NOMO-1 (cell line): ENCODE measurements at regions not wholly inside any gene's neighbourhood (a gene's known extent, or its start where the extent isn't known, plus 50 kb on each side); places are given as distances from the start of the nearest gene placed in this dataset.

Experiments used
- DNase-seq, 2 experiments: peaks; one replicate each; lab custom pipeline; 2025; ENCODE audit not compliant: unreplicated experiment in 2 of 2; lab: John Stamatoyannopoulos, UW

DNA sequence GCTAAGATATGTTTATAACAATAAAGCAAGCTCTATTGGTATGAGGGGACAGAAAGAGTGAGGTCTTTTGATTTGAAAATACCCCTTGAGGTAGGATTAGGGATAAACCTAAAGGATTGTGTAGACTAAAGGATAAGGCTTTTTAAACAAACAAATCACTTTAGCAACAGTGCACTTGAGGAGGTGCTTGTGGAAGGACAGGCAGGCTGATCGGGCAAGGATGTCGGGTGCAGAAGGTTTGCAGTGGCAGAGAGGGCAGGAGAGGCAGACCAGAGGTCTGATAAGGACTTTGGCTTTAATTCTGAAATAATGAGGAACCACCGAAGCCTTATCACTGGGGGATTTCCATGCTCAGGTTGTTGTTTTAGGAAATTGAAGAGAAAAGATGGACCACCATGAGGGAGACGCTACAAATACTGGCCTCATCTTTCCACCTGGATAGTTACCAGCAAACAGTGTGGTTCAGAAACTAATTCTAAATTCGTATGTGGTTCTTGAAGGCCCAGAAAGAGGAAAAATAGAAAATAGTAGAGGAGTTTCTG is 119.5 kb upstream of the KLF6 start:
- DNase-seq = no peak

DNA sequence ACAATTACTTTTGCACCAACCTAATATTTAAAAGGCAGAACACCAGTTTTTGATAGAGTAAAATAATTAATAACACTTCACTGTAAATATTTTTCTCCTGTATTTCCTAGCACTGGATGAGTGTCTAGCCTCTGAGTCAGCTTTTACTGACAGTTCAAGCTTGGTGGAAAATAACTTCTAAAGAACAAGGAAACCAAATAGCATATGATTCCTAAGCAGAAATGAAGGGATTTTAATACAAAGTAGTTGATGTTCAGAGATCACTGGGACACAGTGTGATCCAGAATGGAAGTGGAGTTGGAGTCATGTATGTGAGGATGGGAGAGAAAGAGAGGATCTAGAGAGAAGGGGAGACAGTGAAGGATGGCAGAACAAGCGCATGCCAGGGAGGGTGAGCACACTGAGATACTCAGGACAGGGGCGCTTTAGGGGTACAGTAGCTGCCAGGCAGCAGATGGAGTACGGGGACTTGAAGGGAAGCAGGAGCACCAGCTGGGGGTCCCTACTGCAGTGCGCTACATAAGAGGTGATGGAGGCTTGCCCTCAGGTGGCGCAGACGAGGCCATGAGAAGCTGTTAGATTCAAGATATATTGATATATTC is 117.9 kb upstream of the KLF6 start:
- no peak for DNase-seq

DNA sequence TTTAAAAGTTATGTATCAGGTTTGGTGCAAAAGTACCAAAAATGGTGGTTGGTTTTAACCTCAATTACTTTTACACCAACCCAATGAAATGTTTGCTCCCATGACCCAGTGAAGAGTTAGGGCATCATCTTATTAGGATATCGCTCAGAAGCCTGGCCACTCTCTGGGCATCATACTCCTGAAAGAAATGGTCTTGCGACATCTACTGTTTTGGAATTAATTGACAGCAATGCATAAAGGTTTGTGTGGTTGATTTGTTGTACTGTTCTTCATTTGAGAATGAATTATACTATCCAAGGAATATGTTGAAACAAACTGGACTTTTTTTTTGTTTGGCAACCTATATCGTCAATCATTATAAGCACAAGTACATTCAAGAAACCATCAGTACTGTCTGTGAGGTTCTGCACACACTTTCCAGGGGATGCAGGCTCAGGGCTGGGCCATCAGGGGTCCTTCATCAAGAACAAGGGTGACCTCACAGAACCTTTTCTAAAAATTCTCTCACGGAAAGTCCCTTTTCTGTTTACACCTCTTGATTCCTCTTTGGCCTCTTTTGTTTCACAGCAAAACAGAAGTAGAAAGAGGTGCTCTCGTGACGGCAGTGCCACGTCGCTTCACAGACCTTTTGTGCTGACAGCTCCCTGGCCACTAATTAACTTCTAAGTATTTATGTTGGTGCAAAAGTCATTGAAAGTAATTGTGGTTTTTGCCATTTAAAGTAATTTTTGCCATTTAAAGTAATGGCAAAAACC is 117.2 kb upstream of the KLF6 start:
- peak in 1 of 2 experiments; percentile 34 for DNase-seq

DNA sequence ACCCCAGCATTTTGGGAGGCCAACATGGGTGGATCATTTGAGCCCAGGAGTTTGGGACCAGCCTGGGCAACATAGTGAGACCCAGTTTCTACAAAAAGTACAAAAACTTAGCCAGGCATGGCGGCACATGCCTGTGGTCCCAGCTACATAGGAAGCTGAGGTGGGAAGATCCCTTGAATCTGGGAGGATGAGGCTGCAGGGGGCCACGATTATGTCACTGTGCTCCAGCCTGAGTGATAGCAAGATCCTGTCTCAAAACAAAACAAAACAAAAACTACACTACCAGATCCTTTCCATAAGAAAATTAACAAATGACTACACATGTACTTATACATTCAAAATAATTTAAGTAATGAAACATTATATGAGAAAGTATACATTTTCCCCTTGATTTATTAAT is 116.4 kb upstream of the KLF6 start:
- no peak for DNase-seq

DNA sequence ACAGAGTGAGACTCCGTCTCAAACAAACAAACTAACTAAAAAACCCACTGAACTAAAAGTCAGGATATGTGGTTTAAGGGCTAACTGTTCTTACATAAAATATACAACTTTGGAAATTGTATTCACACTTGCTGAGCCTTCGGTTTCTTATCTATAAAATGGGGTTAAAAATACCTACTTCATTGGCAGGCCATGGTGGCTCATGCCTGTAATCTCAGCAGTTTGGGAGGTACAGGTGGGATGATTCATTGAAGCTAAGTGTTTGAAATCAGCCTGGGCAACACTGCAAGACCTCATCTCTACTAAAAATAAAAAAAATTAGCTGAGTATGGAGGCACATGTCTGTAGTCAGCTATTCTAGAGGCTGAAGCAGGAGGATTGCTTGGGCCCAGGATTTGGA is 115.4 kb upstream of the KLF6 start:
- no peak for DNase-seq

DNA sequence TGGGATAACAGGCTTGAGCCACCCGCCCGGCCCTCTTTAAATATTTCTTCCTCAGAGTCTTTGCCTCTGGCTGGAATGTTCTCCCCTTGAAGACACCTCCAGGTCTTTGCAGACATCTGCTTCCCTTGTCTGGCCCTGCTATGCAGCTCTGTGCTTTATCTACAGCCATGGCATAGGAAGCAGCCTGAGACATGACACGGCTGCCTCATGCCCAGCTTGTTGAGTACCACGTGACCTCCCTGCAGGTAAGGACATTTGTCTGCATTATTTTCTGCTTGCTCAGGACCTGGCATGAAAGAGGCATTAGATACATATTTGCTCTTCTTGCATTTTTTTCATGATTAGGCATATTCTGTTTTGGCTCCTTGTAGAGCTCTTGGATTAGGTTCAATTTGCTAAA is 113.8 kb upstream of the KLF6 start:
- no peak for DNase-seq

DNA sequence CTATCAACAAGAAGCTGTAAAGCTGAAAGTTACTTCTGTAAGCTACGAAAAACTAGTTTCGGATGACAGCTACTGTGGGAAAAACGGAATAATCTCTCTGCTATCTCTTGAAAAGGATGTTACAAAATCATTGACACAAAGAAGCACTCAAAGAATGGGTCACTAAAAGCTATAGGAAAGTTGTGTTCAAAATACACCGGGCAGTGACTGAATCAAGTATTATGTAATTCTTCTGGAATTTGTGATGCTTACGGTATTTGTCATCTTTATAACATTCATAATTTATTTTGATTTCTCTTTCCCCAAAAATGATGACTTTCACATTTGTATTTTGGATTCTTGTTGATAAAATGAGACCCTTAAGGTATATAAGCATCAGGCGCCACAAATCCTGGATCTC is 112.1 kb upstream of the KLF6 start:
- peak in 1 of 2 experiments; percentile 13 for DNase-seq

DNA sequence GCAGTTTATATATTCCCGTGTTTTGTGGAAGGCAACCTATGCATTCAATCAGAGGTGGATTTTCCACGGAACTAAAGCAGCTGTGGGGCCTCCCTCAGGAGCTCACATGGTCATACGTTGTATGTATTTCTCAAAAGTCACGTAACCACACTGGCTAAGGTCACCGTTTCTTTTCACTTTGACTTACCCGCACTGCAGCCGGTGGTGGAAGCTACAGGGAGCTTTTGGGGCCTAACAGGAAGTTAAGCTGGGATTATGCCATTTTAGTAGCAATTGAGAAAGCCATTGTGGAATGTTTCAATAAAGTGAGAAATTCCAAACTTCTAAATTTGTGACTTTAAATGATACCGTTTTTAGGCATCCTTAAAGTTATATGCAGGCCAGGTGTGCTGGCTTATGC is 111.2 kb upstream of the KLF6 start:
- peak; percentile 12 to 24 for DNase-seq

DNA sequence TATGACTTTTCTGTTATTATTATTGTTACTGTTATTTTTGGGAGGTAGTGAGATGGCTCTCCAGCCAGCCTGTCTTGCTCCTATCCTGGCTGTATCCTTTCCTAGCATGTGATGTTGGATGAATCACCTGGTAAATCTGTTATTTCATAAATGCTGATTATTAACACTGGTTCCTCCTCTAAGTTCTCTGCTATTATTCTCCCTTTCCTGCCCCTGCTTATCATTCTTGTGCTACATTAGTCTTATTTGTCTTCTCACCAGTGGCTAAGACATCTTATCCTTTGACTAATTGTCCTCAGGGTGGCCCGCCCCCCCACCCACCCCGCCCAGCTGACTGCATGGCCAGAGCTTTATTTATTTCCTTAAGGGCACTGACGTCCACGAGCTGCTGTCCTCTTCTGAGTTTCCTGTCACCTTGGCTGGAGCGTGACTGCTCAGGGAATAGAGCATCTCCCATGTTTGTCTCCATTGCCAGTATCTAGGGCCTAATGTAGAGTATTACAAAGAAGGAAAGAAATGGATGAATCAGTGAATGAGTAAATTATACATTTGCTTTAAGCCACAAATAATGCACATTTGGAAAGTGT is 110.1 kb upstream of the KLF6 start:
- DNase-seq = no peak

DNA sequence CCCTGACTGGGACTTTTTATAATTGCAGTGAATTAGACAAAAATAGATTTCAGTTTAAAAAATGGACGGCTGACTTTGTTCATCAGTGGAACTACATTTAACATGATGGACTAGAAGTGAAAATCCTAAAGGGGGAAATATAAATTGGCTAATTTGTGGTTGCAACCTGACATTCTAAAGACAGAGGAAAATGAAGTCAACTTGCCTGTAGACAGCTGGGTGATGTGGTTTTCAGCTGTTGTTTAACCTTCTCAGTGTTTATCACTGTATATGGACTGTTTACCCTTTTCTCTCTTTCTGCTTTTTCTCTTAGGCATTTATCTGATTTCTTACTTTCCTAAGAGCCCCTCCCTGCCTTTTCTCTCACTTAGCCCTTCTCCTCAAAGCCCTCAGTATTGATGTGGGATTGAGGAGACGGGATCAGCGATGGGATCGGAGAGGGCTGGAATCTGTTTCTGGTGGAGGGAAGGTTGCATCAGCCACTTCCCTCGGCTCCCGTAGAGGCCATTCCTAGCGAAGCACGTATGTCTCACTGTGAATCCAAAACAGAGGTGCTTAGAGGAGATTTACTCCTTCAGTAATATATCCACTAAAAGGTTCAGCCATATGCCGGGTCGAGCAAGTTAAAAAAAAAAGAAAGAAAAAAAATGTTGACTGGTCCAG is 109.0 kb upstream of the KLF6 start:
- DNase-seq = peak; percentile 42 to 74

DNA sequence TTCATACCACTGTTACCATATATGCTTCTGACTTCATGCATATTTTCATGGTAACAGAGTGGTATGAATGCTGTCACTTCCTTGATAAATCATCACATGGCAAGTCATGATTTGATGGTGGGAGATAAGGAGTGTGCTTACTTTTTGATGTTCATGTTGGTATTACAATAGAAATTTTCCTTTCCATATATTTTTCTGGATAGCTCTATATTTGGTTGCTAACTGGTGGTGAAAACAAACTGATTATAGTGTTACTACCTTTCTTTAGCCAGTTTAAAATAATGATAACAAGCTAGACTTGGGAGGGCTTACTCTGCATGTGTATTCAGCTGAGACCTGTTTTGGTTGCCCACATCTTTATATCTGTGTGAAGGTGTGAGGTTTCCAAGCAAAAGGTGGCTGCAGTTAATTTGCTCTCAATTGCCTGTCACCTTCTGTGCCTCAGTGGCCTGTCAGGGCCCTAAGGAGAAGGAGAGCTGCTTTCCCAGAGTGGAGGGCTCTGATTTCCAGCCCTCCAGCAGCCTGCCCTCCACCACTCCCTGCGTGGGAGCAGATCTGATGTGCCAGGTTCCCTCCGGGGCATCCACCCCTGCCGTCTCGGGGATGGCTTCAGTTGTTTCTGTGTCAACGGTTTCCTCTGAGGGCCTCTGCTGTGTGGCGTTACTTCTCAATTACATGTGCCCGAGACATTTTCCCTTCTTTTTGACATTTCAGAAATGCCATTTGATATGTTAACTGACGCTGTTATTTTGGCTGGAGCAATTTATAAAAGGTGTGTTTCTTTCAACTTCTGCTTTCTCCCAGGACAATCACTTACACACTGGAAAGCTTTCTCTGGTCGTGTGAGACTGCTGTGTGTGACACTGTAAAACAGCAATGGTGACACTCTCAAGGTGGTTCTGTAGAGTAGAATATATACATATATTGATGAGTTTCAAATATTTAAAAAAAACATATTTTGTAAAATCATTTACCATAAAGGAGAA is 107.7 kb upstream of the KLF6 start:
- DNase-seq = peak in 1 of 2 experiments; percentile 40

DNA sequence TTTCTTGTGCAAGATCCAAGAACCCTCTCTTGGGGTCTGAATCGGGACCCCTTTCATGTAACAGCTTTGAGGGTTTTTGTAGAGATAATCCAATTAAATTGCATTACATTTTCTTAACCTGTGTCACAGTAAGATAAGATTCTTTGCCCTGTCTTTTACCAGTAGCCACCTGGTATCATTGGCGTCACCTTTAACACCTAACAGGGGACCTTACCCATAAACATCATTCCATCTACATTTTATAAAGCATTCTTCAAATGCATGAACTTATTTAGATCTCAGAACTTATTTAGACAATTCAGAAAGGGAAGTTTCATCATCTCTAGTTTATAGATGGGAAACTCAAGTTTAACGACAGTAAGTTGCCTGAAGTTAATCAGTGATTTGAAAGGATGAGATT is 106.4 kb upstream of the KLF6 start:
- DNase-seq = no peak

DNA sequence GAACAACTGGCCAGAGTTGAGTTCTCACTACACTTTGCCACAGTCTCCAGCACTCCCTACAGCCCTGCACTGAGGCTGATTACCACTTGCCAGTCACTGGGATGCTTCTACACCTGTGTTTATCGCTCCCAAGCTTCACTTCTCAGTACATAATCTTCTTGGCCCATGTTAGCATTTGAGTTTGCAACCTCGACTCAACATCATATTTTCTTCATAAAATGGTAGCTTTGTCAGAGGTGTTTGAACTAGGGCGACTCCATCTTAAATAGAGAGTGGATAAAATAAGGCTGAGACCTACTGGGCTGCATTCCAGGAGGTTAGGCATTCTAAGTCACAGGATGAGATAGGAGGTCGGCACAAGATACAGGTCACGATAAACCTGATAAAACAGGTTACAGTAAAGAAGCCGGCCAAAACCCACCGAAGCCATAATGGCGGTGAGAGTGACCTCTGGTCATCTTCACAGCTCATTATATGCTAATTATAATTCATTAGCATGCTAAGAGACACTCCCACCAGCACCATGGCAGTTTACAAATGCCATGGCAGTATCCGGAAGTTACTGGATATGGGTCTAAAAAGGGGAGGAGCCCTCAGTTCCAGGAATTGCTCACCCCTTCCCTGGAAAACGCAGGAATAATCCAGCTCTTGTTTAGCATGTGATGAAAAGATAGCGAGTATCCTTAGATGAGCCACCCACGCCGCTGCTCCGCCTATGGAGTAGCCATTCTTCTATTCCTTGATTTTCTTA is 105.8 kb upstream of the KLF6 start:
- no peak for DNase-seq

DNA sequence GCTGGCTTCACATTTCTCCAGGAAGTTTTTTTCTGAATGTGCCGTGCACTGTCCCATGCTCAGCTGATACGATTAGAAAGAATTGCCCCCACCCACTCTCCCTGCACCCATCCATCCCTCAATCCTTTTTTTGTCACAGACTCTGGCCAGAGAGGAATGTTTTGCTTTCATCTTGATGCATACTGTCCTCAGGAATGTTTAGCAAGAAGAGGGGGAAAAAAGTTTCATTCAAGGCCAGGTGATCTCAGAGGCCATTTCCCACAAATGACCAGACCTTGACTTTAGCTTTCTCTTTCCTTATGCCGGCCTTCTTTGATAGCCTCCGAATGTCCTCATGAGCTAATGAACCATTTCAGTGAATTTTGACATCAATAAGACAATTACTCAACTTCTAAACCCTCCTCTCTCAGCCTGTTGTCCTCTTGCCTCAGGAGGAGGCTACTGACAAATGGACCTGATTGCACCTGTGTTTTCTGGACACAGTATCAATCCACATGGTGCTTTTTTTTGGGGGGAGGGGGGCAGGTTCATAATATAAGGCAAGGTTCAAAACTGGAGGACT is 105.0 kb upstream of the KLF6 start:
- DNase-seq = no peak

DNA sequence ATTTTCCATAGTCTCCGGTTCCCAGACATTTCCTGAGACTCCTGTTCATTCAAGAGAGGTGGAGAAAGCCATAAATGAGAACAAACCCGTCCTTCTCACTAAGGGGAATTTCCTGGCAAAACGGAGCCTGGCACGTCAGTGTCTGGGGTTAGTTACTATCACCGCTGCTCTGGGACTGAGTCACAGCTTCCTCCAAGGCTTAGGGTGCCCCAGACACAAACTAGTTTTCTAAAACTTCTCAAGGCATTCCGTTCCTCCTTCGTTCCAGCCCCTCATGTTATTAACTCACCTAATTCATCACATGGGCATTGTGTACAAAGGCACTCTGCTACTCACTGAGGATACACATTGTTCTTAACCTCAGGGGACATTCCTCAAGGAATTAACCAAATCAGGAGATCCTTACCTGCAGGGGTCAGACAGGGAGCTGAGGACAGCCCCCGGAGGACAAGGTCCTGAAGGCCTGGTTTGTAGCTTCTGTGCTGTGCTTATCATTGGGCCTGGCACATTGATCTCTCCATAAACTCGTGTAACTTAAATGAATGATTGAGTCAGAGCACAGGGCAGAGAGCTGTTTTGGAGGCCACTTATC is 103.0 kb upstream of the KLF6 start:
- DNase-seq = peak in 1 of 2 experiments; percentile 23

DNA sequence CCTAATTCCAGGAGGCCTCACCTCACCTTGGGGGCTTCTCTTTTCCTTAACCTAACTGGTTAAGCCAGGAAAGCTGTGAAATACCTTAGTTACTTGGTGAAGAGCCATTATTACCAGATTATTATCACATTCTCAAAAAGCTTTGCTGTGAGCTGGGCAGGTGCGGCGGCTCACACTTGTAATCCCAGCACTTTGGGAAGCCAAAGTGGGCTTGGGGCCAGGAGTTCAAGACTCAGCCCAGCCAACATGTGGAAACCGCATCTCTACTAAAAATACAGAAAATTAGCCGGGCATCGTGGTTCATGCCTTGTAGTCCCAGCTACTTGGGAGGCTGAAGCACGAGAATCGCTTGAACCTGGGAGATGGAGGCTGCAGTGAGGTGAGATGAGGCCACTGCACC is 102.4 kb upstream of the KLF6 start:
- no peak for DNase-seq

DNA sequence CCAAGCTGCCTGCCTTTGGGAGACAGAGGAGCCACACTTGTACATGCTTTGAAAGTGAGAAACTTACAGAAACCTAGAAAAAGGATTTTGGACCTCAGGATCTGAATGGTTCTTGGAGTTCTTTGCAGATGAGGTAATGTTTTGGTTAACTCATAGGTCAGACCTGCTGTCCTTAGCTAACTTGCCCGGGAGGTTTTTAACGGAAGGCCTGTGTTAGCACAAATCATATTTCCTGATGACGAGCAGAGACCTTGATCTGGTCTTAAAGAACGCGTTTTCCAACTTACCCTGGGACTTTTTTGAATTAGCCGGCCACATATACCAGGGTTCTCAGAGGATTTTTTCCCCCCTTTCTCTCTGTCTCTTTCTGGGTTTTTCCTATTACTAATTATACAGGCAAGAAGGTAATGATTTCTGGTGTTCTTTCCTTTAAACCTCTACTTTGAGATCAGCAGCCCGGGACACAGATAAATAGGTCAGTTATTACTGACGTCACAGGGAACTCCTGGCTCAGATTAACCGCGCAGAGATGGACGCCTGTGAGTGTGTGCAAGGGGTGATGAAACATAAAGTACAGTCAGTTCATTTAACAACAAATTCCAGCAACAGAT is 101.7 kb upstream of the KLF6 start:
- DNase-seq = no peak

DNA sequence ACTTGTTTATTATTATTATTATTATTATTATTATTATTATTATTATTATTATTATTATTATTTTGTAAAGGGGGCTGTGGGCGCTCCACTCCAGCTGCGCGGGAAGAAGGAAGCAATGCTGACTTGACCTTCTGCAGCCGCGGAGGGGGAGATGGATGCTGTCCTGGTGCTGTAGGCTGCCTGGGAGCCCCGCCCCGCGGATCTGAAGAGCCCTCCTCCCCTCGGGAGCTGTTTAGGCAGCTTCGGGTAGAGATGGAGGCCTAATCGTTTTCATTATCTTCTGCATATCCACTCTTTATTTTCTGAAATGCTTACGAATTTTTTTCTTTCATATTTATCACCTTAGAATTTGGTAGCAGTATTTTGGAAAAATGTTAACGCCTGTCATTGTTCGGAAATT is 101.2 kb upstream of the KLF6 start:
- no peak for DNase-seq
